Lower leg skin (tissue), 3 donors: ENCODE measurements at regions not wholly inside any gene's neighbourhood (a gene's known extent, or its start where the extent isn't known, plus 50 kb on each side); places are given as distances from the start of the nearest gene placed in this dataset.

Source experiments
- POLR2A ChIP-seq, 2 donors: fragments of 450-650 bp; IDR thresholded peaks; one replicate each; pipeline ENCODE4 v1.6.1; 2016 to 2017; ENCODE audit warnings: antibody characterized with exemption in 2 of 2, mild to moderate bottlenecking in 1 of 2, moderate library complexity in 1 of 2
- TF ChIP-seq, protein P1 (sequence below), 3 donors: fragments of 450-650 bp; IDR thresholded peaks; one replicate each; pipeline ENCODE4 v1.5.1; 2016; ENCODE audit warnings: antibody characterized with exemption in 3 of 3, mild to moderate bottlenecking in 3 of 3, moderate library complexity in 2 of 3

DNA sequence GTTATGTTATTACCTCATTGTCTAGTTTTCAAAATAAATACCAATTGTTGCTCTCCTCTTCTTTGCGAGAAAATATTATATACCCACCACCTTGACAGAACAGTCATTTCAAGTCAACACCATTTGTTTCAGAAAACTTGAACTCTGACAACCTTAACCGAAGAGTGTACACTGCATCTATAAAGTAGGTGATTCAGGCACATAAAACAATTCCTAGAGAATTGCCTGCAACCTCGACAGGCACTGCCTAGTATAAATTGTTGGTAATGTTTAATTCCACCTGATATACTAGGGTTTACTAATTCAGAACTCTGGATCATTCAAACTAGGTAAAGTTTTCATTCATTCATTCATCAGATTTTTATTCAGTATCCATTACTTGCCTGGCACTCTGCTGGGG lies 121.8 kb downstream of the AKAIN1 start:
- TF ChIP-seq POLR2A (IDR thresholded peaks at IDR 0.05): no peak
- TF ChIP-seq, protein P1, sequence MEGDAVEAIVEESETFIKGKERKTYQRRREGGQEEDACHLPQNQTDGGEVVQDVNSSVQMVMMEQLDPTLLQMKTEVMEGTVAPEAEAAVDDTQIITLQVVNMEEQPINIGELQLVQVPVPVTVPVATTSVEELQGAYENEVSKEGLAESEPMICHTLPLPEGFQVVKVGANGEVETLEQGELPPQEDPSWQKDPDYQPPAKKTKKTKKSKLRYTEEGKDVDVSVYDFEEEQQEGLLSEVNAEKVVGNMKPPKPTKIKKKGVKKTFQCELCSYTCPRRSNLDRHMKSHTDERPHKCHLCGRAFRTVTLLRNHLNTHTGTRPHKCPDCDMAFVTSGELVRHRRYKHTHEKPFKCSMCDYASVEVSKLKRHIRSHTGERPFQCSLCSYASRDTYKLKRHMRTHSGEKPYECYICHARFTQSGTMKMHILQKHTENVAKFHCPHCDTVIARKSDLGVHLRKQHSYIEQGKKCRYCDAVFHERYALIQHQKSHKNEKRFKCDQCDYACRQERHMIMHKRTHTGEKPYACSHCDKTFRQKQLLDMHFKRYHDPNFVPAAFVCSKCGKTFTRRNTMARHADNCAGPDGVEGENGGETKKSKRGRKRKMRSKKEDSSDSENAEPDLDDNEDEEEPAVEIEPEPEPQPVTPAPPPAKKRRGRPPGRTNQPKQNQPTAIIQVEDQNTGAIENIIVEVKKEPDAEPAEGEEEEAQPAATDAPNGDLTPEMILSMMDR (IDR thresholded peaks at IDR 0.05): no peak
